Common myeloid progenitor, CD34-positive (primary cell): ENCODE measurements at regions not wholly inside any gene's neighbourhood (a gene's known extent, or its start where the extent isn't known, plus 50 kb on each side); places are given as distances from the start of the nearest gene placed in this dataset.

Source experiments
- CTCF ChIA-PET: fragments of 350-600 bp; sonication (Branson Sonifier 250); formaldehyde crosslinking; loops from one replicate; lab custom pipeline; 2021; ENCODE audit warnings: antibody characterized with exemption; lab: Charles Lee
- POLR2A ChIA-PET: fragments of 350-600 bp; sonication (Branson Sonifier 250); formaldehyde crosslinking; loops from one replicate; lab custom pipeline; 2021; ENCODE audit warnings: antibody characterized with exemption; lab: Charles Lee
- DNase-seq, 3 donors: peaks; one replicate each; pipeline versions ENCODE4 v3.0.0 to v3.0.0-alpha.2; 2013
- H3K27ac ChIP-seq, 2 experiments: 1 replicate in 1 of 2; 2 replicates in 1 of 2; pipeline ENCODE4 v1.7.0; 2013; ENCODE audit warnings: inconsistent platforms in 2 of 2, low read length in 2 of 2, mild to moderate bottlenecking in 2 of 2, low read depth in 1 of 2, moderate library complexity in 1 of 2; ENCODE audit not compliant: severe bottlenecking in 2 of 2, insufficient read depth in 1 of 2, poor library complexity in 1 of 2
- H3K27me3 ChIP-seq, 5 experiments: replicated peaks in 2 of 5; 1 replicate in 3 of 5; 2 replicates in 2 of 5; pipeline versions ENCODE4 v1.6.1 to v1.7.0; 2013; ENCODE audit warnings: low read length in 4 of 5, mild to moderate bottlenecking in 2 of 5, moderate library complexity in 2 of 5, inconsistent platforms in 1 of 5; ENCODE audit not compliant: insufficient read depth in 5 of 5, control insufficient read depth in 4 of 5
- H3K36me3 ChIP-seq, 4 experiments: 1 replicate in 2 of 4; 2 replicates in 2 of 4; pipeline versions ENCODE4 v1.6.1 to v1.7.0; 2013; ENCODE audit warnings: low read length in 3 of 4, control low read depth in 1 of 4, mild to moderate bottlenecking in 1 of 4; ENCODE audit not compliant: control insufficient read depth in 4 of 4, insufficient read depth in 4 of 4
- H3K4me1 ChIP-seq, 4 experiments: 1 replicate in 3 of 4; 2 replicates in 1 of 4; pipeline versions ENCODE4 v1.6.1 to v1.7.1; 2013; ENCODE audit warnings: low read length in 3 of 4, mild to moderate bottlenecking in 3 of 4, control low read depth in 1 of 4, inconsistent platforms in 1 of 4, moderate library complexity in 1 of 4; ENCODE audit not compliant: control insufficient read depth in 4 of 4, insufficient read depth in 4 of 4; ENCODE audit errors: control extremely low read depth in 1 of 4
- H3K4me3 ChIP-seq, 7 experiments: 1 replicate in 4 of 7; 2 replicates in 3 of 7; pipeline versions ENCODE4 v1.5.1 to v1.7.0; 2013; ENCODE audit warnings: mild to moderate bottlenecking in 7 of 7, low read length in 6 of 7, moderate library complexity in 6 of 7, inconsistent platforms in 2 of 7, low read depth in 2 of 7, control low read depth in 1 of 7; ENCODE audit not compliant: insufficient read depth in 4 of 7, control insufficient read depth in 1 of 7; ENCODE audit errors: extremely low read depth in 1 of 7
- H3K9me3 ChIP-seq, 5 experiments: 1 replicate in 4 of 5; 2 replicates in 1 of 5; pipeline versions ENCODE4 v1.6.1 to v1.7.1; 2013; ENCODE audit warnings: low read length in 4 of 5, mild to moderate bottlenecking in 2 of 5, inconsistent platforms in 1 of 5, low read depth in 1 of 5, moderate library complexity in 1 of 5; ENCODE audit not compliant: control insufficient read depth in 4 of 5, insufficient read depth in 2 of 5; ENCODE audit errors: control extremely low read depth in 1 of 5
- WGBS: methylation state at CpG from one replicate; pipeline ENCODE4 v1.1.5; 2013; ENCODE audit not compliant: insufficient coverage; 5-methylcytosine and 5-hydroxymethylcytosine counted together

DNA sequence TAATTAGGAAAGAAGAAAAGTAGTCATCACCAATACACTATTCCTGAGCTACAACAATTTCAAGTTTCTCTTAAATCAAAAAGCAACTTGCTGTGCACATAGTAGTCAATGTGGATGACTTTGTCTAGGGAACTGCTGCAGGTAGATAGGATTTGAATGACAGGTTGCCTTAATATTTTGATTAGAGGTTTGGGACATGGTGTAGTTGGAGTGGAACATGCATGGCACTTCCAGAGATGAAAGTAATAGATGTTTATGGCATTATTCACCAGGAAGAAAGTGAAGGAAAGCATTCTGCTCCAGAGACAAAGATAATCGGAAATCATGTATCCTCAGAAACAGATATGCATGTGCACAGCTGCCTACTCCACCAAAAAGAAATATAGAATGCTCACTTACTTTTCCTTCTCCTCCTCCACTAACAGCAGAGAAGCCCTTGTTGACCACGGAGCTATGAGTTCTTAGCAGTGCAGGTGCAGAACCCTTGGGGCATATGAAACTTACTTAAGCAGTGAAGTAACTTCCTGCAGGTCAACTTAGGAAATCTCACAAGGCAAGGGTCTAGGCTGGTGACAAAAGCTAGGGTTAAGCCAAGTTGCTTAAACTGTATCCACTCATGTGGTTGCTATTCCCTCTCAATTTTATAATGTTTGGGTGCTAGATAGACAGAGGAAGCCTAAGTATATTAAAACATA lies 390.8 kb downstream of the HNRNPD start:
- CTCF ChIA-PET = no interaction called here
- H3K27ac ChIP-seq = no peak overlapping the region
- H3K9me3 ChIP-seq = no peaks in the 10 kb centered on the region
- no peaks in the 10 kb centered on the region for H3K36me3 ChIP-seq
- 86% methylated on average over 1 of the region's 2 CpGs for WGBS
- H3K27me3 ChIP-seq = peaks cover 0 to 2% (median 0%) of the 10 kb centered on the region in 5 experiments
- H3K4me3 ChIP-seq = no peak overlapping the region
- no peaks in the 10 kb centered on the region for H3K4me1 ChIP-seq
- POLR2A ChIA-PET = interaction anchor here (0.6 kb wide), 1 partner anchor 451 kb away, joined by 4 read pairs; no protein-coding TSS in a partner anchor
- no peak for DNase-seq

DNA sequence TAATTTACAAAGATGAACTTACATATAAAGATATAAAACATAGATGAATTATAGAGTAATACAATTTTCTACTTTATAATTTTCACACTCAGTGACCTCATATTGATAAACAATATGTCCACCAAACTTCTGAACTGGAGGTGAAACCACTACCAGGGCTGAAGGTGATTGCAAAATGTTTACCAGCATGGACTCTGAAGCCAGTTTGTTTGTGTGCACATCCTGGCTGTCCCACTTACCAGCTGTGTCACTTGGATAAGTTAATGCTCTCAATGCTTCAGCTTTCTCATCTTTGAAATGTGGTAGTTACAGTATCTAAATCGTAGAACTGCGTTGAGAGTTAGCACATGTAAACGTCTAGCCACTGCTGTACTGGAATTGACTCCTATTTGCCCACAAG lies 392.6 kb downstream of the HNRNPD start:
- Histone ChIP-seq H3K27ac (no peak overlapping the region), H3K4me1 (no peaks in the 10 kb centered on the region), H3K36me3 (no peaks in the 10 kb centered on the region), H3K4me3 (no peak overlapping the region), H3K27me3 (peaks cover 0 to 2% (median 0%) of the 10 kb centered on the region in 5 experiments), H3K9me3 (no peaks in the 10 kb centered on the region)
- POLR2A ChIA-PET = no interaction called here
- CTCF ChIA-PET = no interaction called here
- no peak for DNase-seq
- 89% methylated on average over 1 of the region's 3 CpGs for WGBS

DNA sequence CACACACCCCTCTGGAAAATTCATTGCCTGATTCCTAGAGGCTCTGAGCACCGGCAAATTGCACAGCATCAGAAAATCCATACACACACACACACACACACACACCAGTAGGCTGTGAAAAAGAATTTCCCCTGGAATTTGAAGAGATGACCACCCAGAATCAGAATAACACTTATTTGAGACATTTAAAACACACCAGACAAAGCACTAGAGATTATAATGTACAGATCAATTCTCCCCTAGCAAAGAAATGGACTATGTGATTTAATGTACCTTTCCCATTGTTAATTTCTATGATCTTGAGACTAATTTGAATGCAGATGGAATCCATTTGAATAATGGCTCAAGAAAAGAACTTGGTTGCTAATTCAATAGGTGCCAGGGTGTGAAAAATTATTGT lies 399.3 kb downstream of the HNRNPD start:
- no peak for DNase-seq
- H3K27ac ChIP-seq = no peak overlapping the region
- WGBS = 100% methylated on average over 1 of the region's 1 CpG
- no peaks in the 10 kb centered on the region for H3K9me3 ChIP-seq
- H3K27me3 ChIP-seq = no peaks in the 10 kb centered on the region
- H3K4me1 ChIP-seq = no peaks in the 10 kb centered on the region
- CTCF ChIA-PET = no interaction called here
- POLR2A ChIA-PET = no interaction called here
- no peaks in the 10 kb centered on the region for H3K36me3 ChIP-seq
- H3K4me3 ChIP-seq = no peak overlapping the region

DNA sequence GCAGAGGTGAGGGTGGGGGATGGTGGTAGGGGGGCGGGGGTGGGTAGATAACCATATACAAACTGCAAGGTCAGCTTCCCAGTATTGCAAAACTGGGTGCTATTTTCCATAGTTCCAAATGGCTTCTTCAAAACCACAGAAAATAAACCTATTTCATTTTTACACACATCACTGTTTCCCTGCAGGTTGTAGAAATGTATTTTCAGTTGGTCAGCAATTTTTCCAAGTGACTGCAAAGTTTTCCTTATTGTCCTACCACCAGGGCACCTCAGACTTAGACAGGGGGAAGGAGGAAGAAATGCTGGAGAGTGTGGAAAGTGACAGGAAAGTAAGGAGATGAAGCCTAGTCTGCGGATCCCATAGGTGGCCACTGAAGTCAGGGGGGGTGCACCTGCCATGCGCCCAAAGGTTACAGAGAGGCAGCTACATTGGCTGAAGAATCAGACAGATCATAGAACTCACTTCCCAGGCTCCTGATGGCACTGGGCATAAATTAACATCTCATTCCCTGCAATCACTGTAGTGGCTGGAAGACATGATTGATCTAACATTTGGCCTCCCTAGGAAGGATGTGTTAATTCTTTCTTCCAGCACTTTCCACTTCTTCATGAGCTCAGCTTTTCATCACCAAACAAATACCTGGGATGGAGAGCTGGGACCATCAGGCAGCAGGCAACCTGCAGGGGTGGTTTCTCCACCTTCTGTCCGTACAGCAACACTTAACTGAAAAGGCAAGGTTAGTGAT lies 402.0 kb downstream of the HNRNPD start:
- CTCF ChIA-PET = interaction anchor here (1.9 kb wide), 1 partner anchor 10 kb away, joined by 4 read pairs; no protein-coding TSS in a partner anchor

DNA sequence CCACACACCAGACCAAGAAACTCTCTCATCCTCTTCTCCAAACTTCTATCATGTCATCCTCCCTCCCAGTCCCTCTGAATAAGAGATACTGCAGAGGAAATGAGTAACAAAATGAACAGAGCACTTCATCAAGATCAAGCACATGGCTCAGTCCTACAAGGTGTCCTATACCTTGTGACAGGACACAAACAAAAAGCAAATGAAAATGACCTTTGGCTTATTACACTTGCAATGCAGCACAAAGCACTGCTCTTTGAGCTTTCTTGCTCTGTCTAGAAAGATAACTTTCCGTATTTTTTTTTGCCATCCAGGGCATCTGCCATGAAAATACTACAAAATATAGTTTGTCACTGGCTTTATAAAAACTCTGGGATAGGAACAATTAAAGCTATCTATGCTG lies 402.7 kb downstream of the HNRNPD start:
- 100% methylated on average over 1 of the region's 1 CpG for WGBS
- Histone ChIP-seq H3K27me3 (no peaks in the 10 kb centered on the region), H3K36me3 (no peaks in the 10 kb centered on the region), H3K27ac (no peak overlapping the region), H3K9me3 (no peaks in the 10 kb centered on the region), H3K4me1 (no peaks in the 10 kb centered on the region), H3K4me3 (no peak overlapping the region)
- no peak for DNase-seq
- POLR2A ChIA-PET = no interaction called here
- CTCF ChIA-PET = interaction anchor here (1.9 kb wide), 1 partner anchor 9 kb away, joined by 4 read pairs; no protein-coding TSS in a partner anchor

More for the DNA sequence above, 402.0 kb downstream of the HNRNPD start:
- WGBS = no CpG with 5 or more reads among the region's 4 CpGs
- no peaks in the 10 kb centered on the region for H3K4me1 ChIP-seq
- DNase-seq = no peak
- H3K9me3 ChIP-seq = no peaks in the 10 kb centered on the region
- H3K36me3 ChIP-seq = no peaks in the 10 kb centered on the region
- H3K27me3 ChIP-seq = no peaks in the 10 kb centered on the region
- no peak overlapping the region for H3K27ac ChIP-seq
- H3K4me3 ChIP-seq = no peak overlapping the region
- POLR2A ChIA-PET = no interaction called here

DNA sequence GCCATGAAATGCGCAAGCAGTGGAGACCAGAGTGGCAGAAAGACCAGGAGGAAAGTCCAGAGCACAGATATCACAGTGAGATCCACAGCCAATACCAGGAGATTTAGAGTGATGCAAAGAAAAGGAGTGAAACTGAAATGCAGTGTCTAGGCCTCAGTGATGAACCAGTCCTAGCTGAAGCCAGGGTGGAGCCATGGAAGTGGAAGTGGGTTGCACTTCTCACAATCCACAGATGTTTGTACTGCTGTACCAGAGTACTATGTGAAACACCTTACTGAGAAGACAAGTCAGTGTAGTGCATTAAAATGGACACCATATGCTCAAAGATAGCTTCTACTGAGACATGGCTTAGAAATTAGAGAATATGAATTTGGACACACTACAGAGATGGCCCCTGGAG lies 403.3 kb downstream of the HNRNPD start:
- Histone ChIP-seq H3K4me1 (no peaks in the 10 kb centered on the region), H3K36me3 (no peaks in the 10 kb centered on the region), H3K9me3 (no peaks in the 10 kb centered on the region), H3K27ac (no peak overlapping the region), H3K4me3 (no peak overlapping the region), H3K27me3 (no peaks in the 10 kb centered on the region)
- ChIA-PET CTCF (interaction anchor here (0.5 kb wide), 1 partner anchor 156 kb away, joined by 3 read pairs; no protein-coding TSS in a partner anchor), POLR2A (no interaction called here)
- 100% methylated on average over 1 of the region's 1 CpG for WGBS
- DNase-seq = no peak

DNA sequence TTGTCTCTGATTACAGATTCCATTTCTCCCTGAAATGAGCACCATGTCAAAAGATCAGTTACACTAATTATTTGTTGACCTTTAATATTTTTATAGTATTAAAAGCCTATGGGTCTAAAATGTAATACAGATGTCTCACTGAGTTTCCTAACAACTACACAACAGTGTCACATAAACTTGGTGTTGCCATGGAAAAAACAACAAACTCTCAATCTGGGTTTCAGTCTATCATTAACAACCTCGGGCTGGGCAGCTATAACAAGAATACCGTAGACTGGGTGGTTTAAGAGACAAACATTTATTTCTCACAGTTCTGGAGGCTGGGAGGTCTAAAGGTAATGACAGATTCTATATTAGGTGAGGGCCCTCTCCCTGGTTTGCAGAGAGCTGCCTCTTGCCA lies 407.1 kb downstream of the HNRNPD start:
- 94% methylated on average over 2 of the region's 2 CpGs for WGBS
- Histone ChIP-seq H3K4me1 (no peaks in the 10 kb centered on the region), H3K27ac (no peak overlapping the region), H3K36me3 (no peaks in the 10 kb centered on the region), H3K4me3 (no peak overlapping the region), H3K27me3 (no peaks in the 10 kb centered on the region), H3K9me3 (no peaks in the 10 kb centered on the region)
- ChIA-PET CTCF (interaction anchor here (1.4 kb wide), 1 partner anchor 19 kb away, joined by 3 read pairs; no protein-coding TSS in a partner anchor), POLR2A (no interaction called here)
- no peak for DNase-seq
